Smooth muscle cell (in vitro differentiated cells): ENCODE measurements at regions not wholly inside any gene's neighbourhood (a gene's known extent, or its start where the extent isn't known, plus 50 kb on each side); places are given as distances from the start of the nearest gene placed in this dataset.

Experiments
- DNase-seq: peaks from one replicate; lab custom pipeline; 2025; ENCODE audit not compliant: unreplicated experiment; lab: John Stamatoyannopoulos, UW
- H2AFZ ChIP-seq: fragments of 200-600 bp; sonication (generic); 2 replicates; pipeline ENCODE4 v1.6.0; 2016; ENCODE audit warnings: antibody characterized with exemption, low read depth, mild to moderate bottlenecking
- H3F3A ChIP-seq: fragments of 200-600 bp; sonication (generic); 2 replicates; pipeline ENCODE4 v1.6.0; 2017; ENCODE audit warnings: antibody characterized with exemption, low read depth
- H3K27ac ChIP-seq: fragments of 200-600 bp; sonication (generic); 2 replicates; pipeline ENCODE4 v1.5.1; 2016; ENCODE audit warnings: low read depth, mild to moderate bottlenecking
- H3K27me3 ChIP-seq: fragments of 200-600 bp; sonication (generic); 2 replicates; pipeline ENCODE4 v1.6.1; 2016; ENCODE audit warnings: low read depth, mild to moderate bottlenecking
- H3K36me3 ChIP-seq: fragments of 200-600 bp; sonication (generic); 2 replicates; pipeline ENCODE4 v1.5.1; 2016; ENCODE audit warnings: low read depth
- H3K4me1 ChIP-seq: fragments of 200-600 bp; sonication (generic); 2 replicates; pipeline ENCODE4 v1.5.1; 2016; ENCODE audit warnings: low read depth
- H3K4me2 ChIP-seq: fragments of 200-600 bp; sonication (generic); 2 replicates; pipeline ENCODE4 v1.6.0; 2016; ENCODE audit warnings: mild to moderate bottlenecking
- H3K4me3 ChIP-seq: fragments of 200-600 bp; sonication (generic); 2 replicates; pipeline ENCODE4 v1.5.1; 2016; ENCODE audit warnings: mild to moderate bottlenecking
- H3K79me2 ChIP-seq: fragments of 200-600 bp; sonication (generic); 2 replicates; pipeline ENCODE4 v1.6.0; 2016; ENCODE audit warnings: low read depth, mild to moderate bottlenecking
- H3K9ac ChIP-seq: fragments of 200-600 bp; sonication (generic); 2 replicates; pipeline ENCODE4 v1.6.0; 2016; ENCODE audit warnings: low read depth
- H3K9me3 ChIP-seq: fragments of 200-600 bp; sonication (generic); replicated peaks from 2 replicates; pipeline ENCODE4 v1.5.1; 2016; ENCODE audit warnings: low read depth
- H4K20me1 ChIP-seq: fragments of 200-600 bp; sonication (generic); 2 replicates; pipeline ENCODE4 v1.6.0; 2016; ENCODE audit warnings: low read depth
- CTCF ChIP-seq: fragments of 200-600 bp; sonication (generic); IDR thresholded peaks from 2 replicates; pipeline ENCODE4 v1.5.1; 2017; ENCODE audit warnings: borderline replicate concordance, mild to moderate bottlenecking, antibody characterized with exemption; ENCODE audit not compliant: insufficient read depth, poor library complexity, severe bottlenecking
- WGBS: methylation state at CpG from one replicate; pipeline ENCODE4 v1.1.7; 2016; ENCODE audit warnings: low lambda C conversion rate; 5-methylcytosine and 5-hydroxymethylcytosine counted together

GRCh38 chr7:46452561-46453135, 531.6 kb upstream of the IGFBP3 start:
- DNase-seq, result no peak
- Histone ChIP-seq H4K20me1 (no peaks in the 10 kb centered on the region), H3K4me2 (no peak overlapping the region), H3K27ac (no peak overlapping the region), H3K9me3 (no peaks in the 10 kb centered on the region), H3F3A (peaks cover 5% of the 10 kb centered on the region), H3K27me3 (no peaks in the 10 kb centered on the region), H3K36me3 (no peaks in the 10 kb centered on the region), H3K4me1 (no peaks in the 10 kb centered on the region), H3K79me2 (no peaks in the 10 kb centered on the region), H3K9ac (no peak overlapping the region), H2AFZ (no peak overlapping the region), H3K4me3 (no peak overlapping the region)
- no peak for TF ChIP-seq CTCF
- 42% methylated on average over 1 of the region's 1 CpG for WGBS

- H3K79me2 ChIP-seq, result no peaks in the 10 kb centered on the region
- no peak overlapping the region for H2AFZ ChIP-seq
- no peak for DNase-seq
- no peaks in the 10 kb centered on the region for H3K36me3 ChIP-seq
- no peak overlapping the region for H3K4me2 ChIP-seq
- no peak for TF ChIP-seq CTCF
- no peaks in the 10 kb centered on the region for H3K4me1 ChIP-seq
- H3F3A ChIP-seq, result peaks cover 5% of the 10 kb centered on the region
- no peak overlapping the region for H3K4me3 ChIP-seq
- no peaks in the 10 kb centered on the region for H3K27me3 ChIP-seq
- no peak overlapping the region for H3K27ac ChIP-seq
- H4K20me1 ChIP-seq, result no peaks in the 10 kb centered on the region
- H3K9ac ChIP-seq, result no peak overlapping the region
- no peaks in the 10 kb centered on the region for H3K9me3 ChIP-seq
Observed at GRCh38 chr7:46451846-46452245, 530.8 kb upstream of the IGFBP3 start.

GRCh38 chr7:46450886-46451285, 529.8 kb upstream of the IGFBP3 start:
- no peak for DNase-seq
- H3K9ac ChIP-seq, result no peak overlapping the region
- H3F3A ChIP-seq, result peaks cover 2% of the 10 kb centered on the region
- H4K20me1 ChIP-seq, result no peaks in the 10 kb centered on the region
- H3K4me2 ChIP-seq, result no peak overlapping the region
- H3K27ac ChIP-seq, result no peak overlapping the region
- H3K4me1 ChIP-seq, result no peaks in the 10 kb centered on the region
- no peak overlapping the region for H3K4me3 ChIP-seq
- no peak overlapping the region for H2AFZ ChIP-seq
- H3K79me2 ChIP-seq, result no peaks in the 10 kb centered on the region
- H3K27me3 ChIP-seq, result no peaks in the 10 kb centered on the region
- no peaks in the 10 kb centered on the region for H3K36me3 ChIP-seq
- no peak for TF ChIP-seq CTCF
- H3K9me3 ChIP-seq, result no peaks in the 10 kb centered on the region

GRCh38 chr7:46450425-46450824, 529.4 kb upstream of the IGFBP3 start:
- Histone ChIP-seq H3K9ac (no peak overlapping the region), H3K4me2 (no peak overlapping the region), H3K9me3 (no peaks in the 10 kb centered on the region), H3K79me2 (no peaks in the 10 kb centered on the region), H3K36me3 (no peaks in the 10 kb centered on the region), H3K4me1 (no peaks in the 10 kb centered on the region), H2AFZ (no peak overlapping the region), H4K20me1 (no peaks in the 10 kb centered on the region), H3K27ac (no peak overlapping the region), H3K27me3 (no peaks in the 10 kb centered on the region), H3K4me3 (no peak overlapping the region), H3F3A (no peaks in the 10 kb centered on the region)
- DNase-seq, result no peak
- 100% methylated on average over 2 of the region's 2 CpGs for WGBS
- TF ChIP-seq CTCF, result no peak
